ENCODE measurements at regions not wholly inside any gene's neighbourhood (a gene's known extent, or its start where the extent isn't known, plus 50 kb on each side); places are given as distances from the start of the nearest gene placed in this dataset.

- no peaks in the 10 kb centered on the region for H3K79me2 ChIP-seq (ENCODE audit: insufficient read depth, low read length)
- no peak overlapping the region for H2AFZ ChIP-seq (ENCODE audit: low read depth, low read length, severe bottlenecking)
- H3K27me3 ChIP-seq (ENCODE audit: low read length), result no peaks in the 10 kb centered on the region
- no peaks in the 10 kb centered on the region for H4K20me1 ChIP-seq (ENCODE audit: low read depth, low read length)
- H3K9me3 ChIP-seq (ENCODE audit: insufficient read depth, low read length), result no peaks in the 10 kb centered on the region
- H3K9me2 ChIP-seq (replicated peaks; ENCODE audit: insufficient read depth, low read length), result no peaks in the 10 kb centered on the region
- TF ChIP-seq CTCF (IDR thresholded peaks at IDR 0.05; ENCODE audit: insufficient read depth, low read length, poor library complexity, severe bottlenecking), result no peak
- no peak for TF ChIP-seq EZH2phosphoT487 (conservative IDR thresholded peaks at IDR 0.05; ENCODE audit: low read length)
- H3K27ac ChIP-seq (ENCODE audit: low read depth, low read length), result no peak overlapping the region
- no peak overlapping the region for H3K4me2 ChIP-seq (ENCODE audit: low read depth, low read length, poor library complexity, severe bottlenecking)
- H3F3A ChIP-seq (ENCODE audit: insufficient read depth), result no peaks in the 10 kb centered on the region
- H3K4me3 ChIP-seq (ENCODE audit: insufficient read depth, low read length, poor library complexity, severe bottlenecking), result no peak overlapping the region
- no peak overlapping the region for H3K9ac ChIP-seq (ENCODE audit: low read length)
- H3K36me3 ChIP-seq (ENCODE audit: low read length), result no peaks in the 10 kb centered on the region
Observed at GRCh38 chr4:3648731-3649130, 116.5 kb upstream of the LRPAP1 start.

GRCh38 chr4:3648195-3648594 is 116.0 kb upstream of the LRPAP1 start:
- Histone ChIP-seq H2AFZ (ENCODE audit: low read depth, low read length, severe bottlenecking) (no peak overlapping the region), H3K4me3 (ENCODE audit: insufficient read depth, low read length, poor library complexity, severe bottlenecking) (no peak overlapping the region), H3K4me2 (ENCODE audit: low read depth, low read length, poor library complexity, severe bottlenecking) (no peak overlapping the region), H3K9me2 (replicated peaks; ENCODE audit: insufficient read depth, low read length) (no peaks in the 10 kb centered on the region), H3K79me2 (ENCODE audit: insufficient read depth, low read length) (no peaks in the 10 kb centered on the region), H3K9ac (ENCODE audit: low read length) (no peak overlapping the region), H3K27me3 (ENCODE audit: low read length) (no peaks in the 10 kb centered on the region), H3K27ac (ENCODE audit: low read depth, low read length) (no peak overlapping the region), H3F3A (ENCODE audit: insufficient read depth) (no peaks in the 10 kb centered on the region), H4K20me1 (ENCODE audit: low read depth, low read length) (no peaks in the 10 kb centered on the region), H3K36me3 (ENCODE audit: low read length) (no peaks in the 10 kb centered on the region), H3K9me3 (ENCODE audit: insufficient read depth, low read length) (no peaks in the 10 kb centered on the region)
- TF ChIP-seq EZH2phosphoT487 (conservative IDR thresholded peaks at IDR 0.05; ENCODE audit: low read length) (no peak), CTCF (IDR thresholded peaks at IDR 0.05; ENCODE audit: insufficient read depth, low read length, poor library complexity, severe bottlenecking) (no peak)

GRCh38 chr4:3647421-3647820 is 115.2 kb upstream of the LRPAP1 start:
- no peak overlapping the region for H3K4me2 ChIP-seq (ENCODE audit: low read depth, low read length, poor library complexity, severe bottlenecking)
- H3K9me3 ChIP-seq (ENCODE audit: insufficient read depth, low read length), result no peaks in the 10 kb centered on the region
- no peaks in the 10 kb centered on the region for H3K27me3 ChIP-seq (ENCODE audit: low read length)
- TF ChIP-seq EZH2phosphoT487 (conservative IDR thresholded peaks at IDR 0.05; ENCODE audit: low read length) (no peak), CTCF (IDR thresholded peaks at IDR 0.05; ENCODE audit: insufficient read depth, low read length, poor library complexity, severe bottlenecking) (no peak)
- no peaks in the 10 kb centered on the region for H3K9me2 ChIP-seq (replicated peaks; ENCODE audit: insufficient read depth, low read length)
- H3F3A ChIP-seq (ENCODE audit: insufficient read depth), result no peaks in the 10 kb centered on the region
- no peaks in the 10 kb centered on the region for H3K79me2 ChIP-seq (ENCODE audit: insufficient read depth, low read length)
- H3K9ac ChIP-seq (ENCODE audit: low read length), result no peak overlapping the region
- no peaks in the 10 kb centered on the region for H3K36me3 ChIP-seq (ENCODE audit: low read length)
- H4K20me1 ChIP-seq (ENCODE audit: low read depth, low read length), result no peaks in the 10 kb centered on the region
- H3K27ac ChIP-seq (ENCODE audit: low read depth, low read length), result no peak overlapping the region
- no peak overlapping the region for H2AFZ ChIP-seq (ENCODE audit: low read depth, low read length, severe bottlenecking)
- H3K4me3 ChIP-seq (ENCODE audit: insufficient read depth, low read length, poor library complexity, severe bottlenecking), result no peak overlapping the region

All from SU-DHL-6 (cell line).